ENCODE measurements at regions not wholly inside any gene's neighbourhood (a gene's known extent, or its start where the extent isn't known, plus 50 kb on each side); places are given as distances from the start of the nearest gene placed in this dataset.

DNA sequence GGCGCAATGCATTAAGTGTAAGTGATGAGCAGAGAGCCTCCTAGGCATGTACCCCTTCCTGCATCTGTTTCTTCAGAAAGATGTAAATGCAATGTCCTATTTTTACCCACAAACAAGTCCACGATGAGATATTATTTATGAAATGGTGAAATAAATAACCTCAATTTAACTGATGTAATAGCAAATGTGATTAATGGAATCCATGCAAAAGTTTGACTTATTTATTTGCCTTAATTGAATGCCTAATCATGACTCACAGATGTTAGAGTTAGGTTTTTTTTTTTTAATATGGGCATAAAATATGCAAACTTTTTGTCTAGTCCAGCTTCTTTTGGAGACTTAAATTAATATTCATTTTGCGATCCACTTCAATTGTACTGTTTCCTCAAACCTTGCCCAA is 67.7 kb upstream of the ITGA4 start:
- ATAC-seq (ENCODE audit: insufficient read depth, low read depth), result no peak

GRCh38 chr2:181393472-181393871 is 63.7 kb upstream of the ITGA4 start:
- Histone ChIP-seq H3K9ac (ENCODE audit: low read depth, low read length) (peak overlapping the region; percentile 44), H3K36me3 (ENCODE audit: insufficient read depth, low read length) (no peaks in the 10 kb centered on the region), H3K4me2 (ENCODE audit: insufficient read depth, low read length) (peak overlapping the region; percentile 66), H3K9me3 (ENCODE audit: insufficient read depth, low read length, severe bottlenecking) (no peaks in the 10 kb centered on the region), H3K4me1 (ENCODE audit: insufficient read depth, low read length) (peaks cover 62% of the 10 kb centered on the region), H2AFZ (ENCODE audit: low read depth, low read length) (peak overlapping the region; percentile 63), H4K20me1 (ENCODE audit: insufficient read depth, low read length) (no peaks in the 10 kb centered on the region), H3K79me2 (ENCODE audit: insufficient read depth, low read length) (no peaks in the 10 kb centered on the region), H3K4me3 (ENCODE audit: low read depth in 1 of 2, low read length in 2 of 2) (peak overlapping the region in 1 of 2 experiments; percentile 46; a peak in 2 of 4 replicates), H3K27ac (ENCODE audit: low read length) (peak overlapping the region; percentile 81), H3K27me3 (ENCODE audit: insufficient read depth, low read length, poor library complexity) (no peaks in the 10 kb centered on the region)
- ATAC-seq (ENCODE audit: insufficient read depth, low read depth), result peak; percentile 78
- no peak for TF ChIP-seq CTCF (IDR thresholded peaks at IDR 0.05; ENCODE audit: borderline replicate concordance, extremely low read depth, low read length, poor library complexity, severe bottlenecking)
- no peak for TF ChIP-seq EZH2 (IDR thresholded peaks at IDR 0.05; ENCODE audit: borderline replicate concordance, low read depth, low read length, severe bottlenecking)
- peak; percentile 38 for DNase-seq

More for the DNA sequence above, 67.7 kb upstream of the ITGA4 start:
- H3K4me1 ChIP-seq (ENCODE audit: insufficient read depth, low read length), result peaks cover 22% of the 10 kb centered on the region
- H3K27me3 ChIP-seq (ENCODE audit: insufficient read depth, low read length, poor library complexity), result no peaks in the 10 kb centered on the region
- H3K4me2 ChIP-seq (ENCODE audit: insufficient read depth, low read length), result no peak overlapping the region
- H3K9ac ChIP-seq (ENCODE audit: low read depth, low read length), result no peak overlapping the region
- TF ChIP-seq EZH2 (IDR thresholded peaks at IDR 0.05; ENCODE audit: borderline replicate concordance, low read depth, low read length, severe bottlenecking), result no peak
- TF ChIP-seq CTCF (IDR thresholded peaks at IDR 0.05; ENCODE audit: borderline replicate concordance, extremely low read depth, low read length, poor library complexity, severe bottlenecking), result no peak
- DNase-seq, result no peak
- peaks cover 3% of the 10 kb centered on the region for H3K9me3 ChIP-seq (ENCODE audit: insufficient read depth, low read length, severe bottlenecking)
- no peak overlapping the region for H2AFZ ChIP-seq (ENCODE audit: low read depth, low read length)
- no peak overlapping the region for H3K4me3 ChIP-seq (ENCODE audit: low read depth in 1 of 2, low read length in 2 of 2)
- no peak overlapping the region for H3K27ac ChIP-seq (ENCODE audit: low read length)
- H3K79me2 ChIP-seq (ENCODE audit: insufficient read depth, low read length), result no peaks in the 10 kb centered on the region
- no peaks in the 10 kb centered on the region for H4K20me1 ChIP-seq (ENCODE audit: insufficient read depth, low read length)
- H3K36me3 ChIP-seq (ENCODE audit: insufficient read depth, low read length), result no peaks in the 10 kb centered on the region

DNA sequence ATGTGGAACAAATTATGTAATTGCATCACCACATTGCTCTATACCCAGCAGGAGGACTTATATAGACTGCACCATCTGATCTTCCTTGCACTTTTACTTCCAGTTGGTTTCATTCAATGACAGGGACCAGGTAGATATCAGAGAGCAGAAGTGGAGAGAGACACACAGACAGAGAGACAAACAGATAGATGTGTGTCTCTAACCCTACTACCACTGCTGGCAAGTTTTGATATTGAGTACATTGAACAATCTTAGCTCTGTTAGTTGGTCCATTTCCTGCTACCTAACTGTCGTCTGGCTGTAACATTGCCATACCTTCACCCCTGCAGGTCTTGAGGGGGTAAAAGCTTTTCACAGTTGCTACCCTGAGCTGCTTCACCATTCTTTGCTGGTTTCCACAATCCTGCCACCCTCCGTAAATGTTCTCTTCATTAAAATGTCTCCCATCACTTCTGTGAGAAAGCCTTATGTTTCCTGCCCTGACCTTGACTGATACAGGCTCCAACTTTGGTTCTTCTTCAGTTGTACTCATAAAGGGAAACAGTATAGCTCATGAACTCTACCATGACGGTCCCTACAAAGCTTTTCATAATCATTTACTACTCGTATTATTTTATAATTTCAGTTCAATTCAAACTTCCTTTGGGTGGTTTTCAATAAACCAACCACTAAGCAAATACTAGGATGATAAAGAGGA is 62.3 kb upstream of the ITGA4 start:
- Histone ChIP-seq H3K9ac (ENCODE audit: low read depth, low read length) (peak overlapping the region; percentile 44; the same call in 1 of the 2 replicates), H3K79me2 (ENCODE audit: insufficient read depth, low read length) (no peaks in the 10 kb centered on the region), H3K4me3 (ENCODE audit: low read depth in 1 of 2, low read length in 2 of 2) (no peak overlapping the region), H3K9me3 (ENCODE audit: insufficient read depth, low read length, severe bottlenecking) (no peaks in the 10 kb centered on the region), H3K4me1 (ENCODE audit: insufficient read depth, low read length) (peaks cover 76% of the 10 kb centered on the region), H2AFZ (ENCODE audit: low read depth, low read length) (peak overlapping the region; percentile 27), H3K27me3 (ENCODE audit: insufficient read depth, low read length, poor library complexity) (no peaks in the 10 kb centered on the region), H4K20me1 (ENCODE audit: insufficient read depth, low read length) (no peaks in the 10 kb centered on the region), H3K4me2 (ENCODE audit: insufficient read depth, low read length) (peak overlapping the region; percentile 1; the same call in 1 of the 2 replicates), H3K27ac (ENCODE audit: low read length) (peak overlapping the region; percentile 81), H3K36me3 (ENCODE audit: insufficient read depth, low read length) (no peaks in the 10 kb centered on the region)
- peak; percentile 27 for ATAC-seq (ENCODE audit: insufficient read depth, low read depth)
- peak; percentile 23 for DNase-seq
- no peak for TF ChIP-seq CTCF (IDR thresholded peaks at IDR 0.05; ENCODE audit: borderline replicate concordance, extremely low read depth, low read length, poor library complexity, severe bottlenecking)
- no peak for TF ChIP-seq EZH2 (IDR thresholded peaks at IDR 0.05; ENCODE audit: borderline replicate concordance, low read depth, low read length, severe bottlenecking)
